ENCODE measurements at regions not wholly inside any gene's neighbourhood (a gene's known extent, or its start where the extent isn't known, plus 50 kb on each side); places are given as distances from the start of the nearest gene placed in this dataset.

GRCh38 chr21:16500271-16500670 is 770.5 kb downstream of the USP25 start:
- no peak for DNase-seq

DNA sequence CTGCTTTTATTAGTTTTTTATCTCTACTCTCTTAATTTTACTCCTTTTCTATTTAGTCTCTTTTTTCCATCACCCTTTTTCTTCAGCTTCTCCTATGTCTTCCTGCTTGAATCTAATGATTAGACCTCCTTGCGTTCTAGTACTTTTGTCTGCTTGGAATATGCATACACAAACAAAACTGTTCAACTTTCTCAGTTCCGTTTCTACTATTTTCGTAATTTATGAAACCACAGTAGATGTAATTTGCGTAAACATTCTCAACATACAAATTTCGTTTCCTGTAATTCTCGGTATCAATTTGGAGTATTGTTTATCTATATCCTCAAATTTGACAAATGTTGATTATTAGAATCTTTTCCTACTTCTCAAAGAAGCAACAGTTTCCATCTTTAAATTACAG is 772.5 kb downstream of the USP25 start:
- no peak for DNase-seq

DNA sequence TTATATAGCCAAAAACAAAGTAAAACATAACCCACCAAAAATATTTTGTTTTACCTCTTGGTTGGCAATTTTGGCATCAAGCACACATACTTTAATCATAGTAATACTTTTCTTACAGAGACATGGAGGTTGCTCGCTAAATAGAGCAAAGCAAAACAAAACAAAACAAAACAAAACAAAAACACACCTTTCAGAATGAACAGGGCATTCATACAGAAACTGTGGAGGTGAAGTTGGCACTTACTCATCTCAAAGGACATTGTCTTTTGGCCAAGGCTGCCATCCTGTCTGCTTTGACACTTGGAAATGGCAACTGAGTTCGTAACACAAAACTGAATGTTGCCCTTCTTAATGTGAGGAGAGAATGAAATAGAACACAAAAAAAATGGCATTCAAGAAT is 773.1 kb downstream of the USP25 start:
- DNase-seq = no peak

- no peak for DNase-seq
These were observed 774.5 kb downstream of the USP25 start for GRCh38 chr21:16504281-16504680.

GRCh38 chr21:16504766-16505165 is 775.0 kb downstream of the USP25 start:
- no peak for DNase-seq

- DNase-seq = no peak
These were observed 779.7 kb downstream of the USP25 start for GRCh38 chr21:16509476-16509875.

DNA sequence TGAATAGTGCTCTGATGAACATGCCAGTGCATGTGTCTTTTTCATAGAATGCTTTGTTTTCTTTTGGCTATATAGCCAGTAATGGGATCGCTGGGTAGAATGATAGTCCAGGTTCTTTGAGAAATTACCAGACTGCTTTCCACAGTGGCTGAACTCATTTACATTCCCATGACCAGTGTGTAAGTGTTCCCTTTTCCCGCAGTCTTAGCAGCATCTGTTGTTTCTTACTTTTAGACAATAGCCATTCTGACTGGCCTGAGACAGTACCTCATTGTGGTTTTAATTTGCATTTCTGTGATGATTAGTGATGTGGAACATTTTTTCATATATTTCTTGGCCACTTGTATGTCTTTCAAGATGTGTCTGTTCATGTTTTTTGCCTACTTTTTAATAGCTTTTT is 784.5 kb downstream of the USP25 start:
- no peak for DNase-seq

DNA sequence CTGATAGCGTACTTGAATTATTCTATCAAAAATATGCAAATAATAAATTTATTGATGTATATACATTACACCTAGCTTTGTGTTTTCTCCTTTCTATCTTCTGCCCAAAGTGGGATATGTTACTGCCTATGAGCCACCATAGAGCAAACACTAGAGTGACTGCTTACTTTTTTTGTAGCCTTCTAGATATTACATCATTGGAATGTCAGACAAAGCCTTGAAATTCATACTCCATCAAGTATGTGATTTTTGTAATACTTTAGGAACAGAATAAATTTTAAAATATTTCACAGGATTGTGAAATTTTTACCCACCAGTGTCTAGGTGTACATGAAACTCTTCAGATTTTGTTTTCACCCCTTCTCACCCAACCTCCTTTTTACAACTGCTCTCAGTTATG is 787.6 kb downstream of the USP25 start:
- no peak for DNase-seq

- no peak for DNase-seq
These were observed 789.3 kb downstream of the USP25 start for GRCh38 chr21:16519036-16519435.

DNA sequence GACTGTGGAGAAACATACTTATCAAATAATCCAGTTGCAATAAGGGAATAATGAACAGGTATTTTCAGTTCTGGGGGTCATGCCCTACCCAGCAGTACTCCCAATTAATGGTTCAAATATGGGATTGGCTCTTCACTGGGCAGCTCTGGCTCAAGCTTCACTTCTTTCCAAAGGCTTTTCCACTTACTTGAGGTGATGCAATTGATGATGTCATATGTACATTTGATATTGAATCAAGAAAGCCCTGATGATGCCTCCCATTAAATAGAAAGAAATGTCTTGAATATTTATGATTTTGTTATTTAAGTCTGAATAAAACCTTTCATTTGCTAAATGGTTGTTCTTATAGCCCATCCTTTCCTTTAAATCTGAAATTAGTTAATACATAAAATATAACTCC is 789.9 kb downstream of the USP25 start:
- DNase-seq = no peak

DNA sequence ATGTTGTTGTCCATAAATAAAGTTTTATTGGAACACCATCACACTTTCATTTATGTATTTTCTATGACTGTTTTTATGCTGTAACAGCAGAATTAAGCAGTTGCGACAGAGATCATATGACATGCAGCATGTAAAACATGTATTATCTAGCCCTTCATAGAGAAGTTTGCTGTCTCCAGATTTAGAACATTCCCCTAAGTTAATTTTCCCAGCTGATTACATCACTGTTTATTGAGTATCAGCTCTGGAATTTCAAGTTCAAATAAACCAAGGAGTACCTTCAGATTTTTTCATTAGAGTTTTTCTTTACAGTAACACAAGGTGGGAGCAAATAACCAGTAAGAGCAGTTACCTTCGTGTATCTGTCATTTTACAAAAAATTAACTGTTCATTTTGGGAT is 792.8 kb downstream of the USP25 start:
- no peak for DNase-seq

- no peak for DNase-seq
These were observed 800.9 kb downstream of the USP25 start for GRCh38 chr21:16530656-16531055.

GRCh38 chr21:16532840-16533239 is 803.1 kb downstream of the USP25 start:
- no peak for DNase-seq

GRCh38 chr21:16533692-16534407 is 804.1 kb downstream of the USP25 start:
- no peak for DNase-seq

DNA sequence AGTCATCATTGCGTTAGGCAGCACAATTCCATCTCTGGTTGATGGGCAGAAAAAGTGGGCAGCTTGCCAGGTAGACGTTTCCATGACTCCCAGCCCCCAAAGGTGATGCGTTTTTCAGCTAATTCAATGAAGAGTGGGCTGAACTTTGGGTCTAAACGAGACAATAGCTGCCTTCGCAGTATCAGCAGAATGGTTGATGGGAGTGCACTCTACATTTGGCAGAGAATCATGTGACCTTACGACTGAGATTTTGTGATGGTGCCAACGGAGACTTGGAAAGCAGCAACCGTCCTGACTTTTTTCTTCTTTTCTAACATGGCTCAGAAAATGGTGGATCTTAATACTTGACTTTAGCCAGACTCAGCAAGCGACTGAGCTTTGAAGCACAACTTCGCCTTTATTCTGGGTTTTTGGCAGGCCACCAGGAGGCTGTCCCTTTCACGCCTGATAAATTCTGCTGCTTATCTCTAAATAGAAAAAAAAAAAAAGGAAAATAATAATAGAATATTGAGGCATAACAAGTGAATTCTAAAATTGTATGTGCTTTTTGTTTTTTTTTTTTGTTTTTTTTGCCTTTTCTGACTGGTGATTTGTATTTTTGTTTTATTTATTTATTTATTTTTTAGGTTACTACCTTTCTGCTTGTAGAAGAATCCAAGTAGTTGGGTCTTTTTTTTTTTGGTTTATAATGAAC is 804.8 kb downstream of the USP25 start:
- DNase-seq = peak; percentile 27

DNA sequence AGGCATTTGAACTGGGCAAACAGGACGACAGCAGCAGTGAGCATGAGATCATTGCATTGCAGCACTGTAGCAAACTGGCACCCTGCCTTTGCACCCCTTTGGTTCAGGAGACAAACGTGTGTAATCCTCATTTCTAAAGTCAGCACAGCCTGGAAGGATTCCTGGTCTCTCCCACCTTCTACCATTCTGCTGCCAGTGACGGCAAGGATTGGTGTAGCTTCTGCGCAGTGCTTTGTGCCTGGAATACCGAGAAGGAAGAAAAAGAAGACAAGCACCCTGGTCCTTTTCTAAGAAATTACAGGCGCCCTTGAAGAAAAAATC is 805.3 kb downstream of the USP25 start:
- no peak for DNase-seq

GRCh38 chr21:16535626-16536025 is 805.8 kb downstream of the USP25 start:
- no peak for DNase-seq

DNA sequence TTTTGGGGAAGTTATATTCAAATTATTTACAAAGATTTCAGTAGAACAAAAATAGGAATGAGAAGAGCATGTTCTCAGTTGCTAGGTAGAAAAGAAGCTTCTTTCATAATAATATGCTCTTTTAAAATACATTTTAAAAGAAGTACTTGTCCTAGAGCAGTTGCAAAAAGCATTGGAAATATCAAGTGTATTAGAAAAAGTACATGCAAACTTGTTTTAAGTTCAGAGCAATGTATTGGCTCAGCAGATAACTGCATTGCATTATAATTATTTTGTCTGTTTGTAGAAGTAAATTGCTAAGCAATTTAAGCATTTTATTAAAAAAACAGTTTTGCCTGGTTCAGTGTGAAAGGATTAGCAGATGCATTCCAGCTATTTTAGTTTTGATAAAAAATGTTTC is 806.4 kb downstream of the USP25 start:
- no peak for DNase-seq

- no peak for DNase-seq
These were observed 807.1 kb downstream of the USP25 start for GRCh38 chr21:16536643-16537434.

DNA sequence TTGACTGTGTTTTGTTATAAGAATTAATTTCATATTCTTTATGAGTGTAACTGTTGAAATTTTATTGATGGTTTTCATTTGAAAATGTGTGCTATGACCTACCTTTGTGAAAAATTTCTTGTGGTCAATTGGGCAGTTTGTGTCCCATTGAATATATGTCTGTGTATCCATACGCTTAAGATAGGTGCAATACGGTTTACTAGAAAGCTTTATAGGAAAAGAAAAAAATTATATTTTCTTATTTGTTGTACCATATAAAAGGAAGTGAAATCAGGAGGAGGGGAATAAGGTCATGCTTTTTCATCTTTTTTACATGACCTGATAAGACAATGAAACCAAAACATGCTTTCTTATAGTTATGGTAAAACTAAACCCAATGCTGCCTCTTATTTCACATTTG is 807.7 kb downstream of the USP25 start:
- DNase-seq = no peak

GRCh38 chr21:16538405-16538804 is 808.6 kb downstream of the USP25 start:
- DNase-seq = no peak

DNA sequence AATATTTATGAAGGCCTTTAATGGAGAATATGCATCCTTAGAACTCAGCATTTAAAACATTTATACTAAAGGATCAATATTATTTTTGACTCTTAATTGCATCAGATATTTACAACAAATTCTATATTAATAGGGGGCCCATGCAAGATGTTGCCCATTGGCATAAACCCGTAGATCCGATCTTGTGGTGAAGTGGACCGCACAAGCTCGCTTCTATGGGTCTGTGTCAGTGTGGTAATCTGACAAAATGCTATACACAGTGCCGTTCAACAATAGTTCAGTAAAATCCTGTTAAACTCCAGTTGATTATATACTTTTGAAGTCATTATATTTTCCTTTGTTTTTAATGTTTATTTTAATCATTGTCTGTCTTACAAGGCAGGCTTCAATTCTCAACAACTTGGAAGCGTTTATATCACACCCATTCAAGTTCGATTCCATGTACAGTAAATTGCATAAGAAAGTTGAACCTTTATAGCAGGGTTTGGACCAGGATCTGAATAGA is 809.2 kb downstream of the USP25 start:
- DNase-seq = no peak

Measured in left kidney (tissue), 1 donor.